ENCODE measurements at regions not wholly inside any gene's neighbourhood (a gene's known extent, or its start where the extent isn't known, plus 50 kb on each side); places are given as distances from the start of the nearest gene placed in this dataset.

DNA sequence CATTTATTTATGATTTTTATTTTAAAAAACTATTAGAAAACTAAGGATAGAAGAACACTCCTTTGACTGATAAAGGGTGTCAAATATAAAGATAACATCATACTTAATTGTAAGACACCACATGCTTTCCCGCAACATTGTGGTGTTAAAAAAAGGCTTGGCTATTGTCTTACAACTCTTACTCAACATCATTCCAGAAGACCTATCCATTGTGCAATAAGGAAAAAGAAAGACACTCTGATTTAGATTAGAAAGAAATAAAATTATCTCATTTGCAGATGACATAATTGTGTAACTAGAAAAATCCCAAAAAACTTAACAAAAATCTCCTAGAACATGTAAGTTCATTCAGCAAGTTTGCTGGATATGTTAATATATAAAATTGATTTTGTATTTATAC is 296.7 kb upstream of the GNAI1 start:
- TF ChIP-seq POLR2A (IDR thresholded peaks at IDR 0.05; ENCODE audit: extremely low read depth, insufficient read length), result no peak
- no peak for TF ChIP-seq CTCF (IDR thresholded peaks at IDR 0.05; ENCODE audit: low read depth, low read length)

All from NB4 (cell line).